ENCODE measurements at regions not wholly inside any gene's neighbourhood (a gene's known extent, or its start where the extent isn't known, plus 50 kb on each side); places are given as distances from the start of the nearest gene placed in this dataset.
"Not testable (repeated sequence)": the region's sequence is repeated elsewhere in the genome, so short reads cannot be mapped to it uniquely, and the experiment has no call there.

DNA sequence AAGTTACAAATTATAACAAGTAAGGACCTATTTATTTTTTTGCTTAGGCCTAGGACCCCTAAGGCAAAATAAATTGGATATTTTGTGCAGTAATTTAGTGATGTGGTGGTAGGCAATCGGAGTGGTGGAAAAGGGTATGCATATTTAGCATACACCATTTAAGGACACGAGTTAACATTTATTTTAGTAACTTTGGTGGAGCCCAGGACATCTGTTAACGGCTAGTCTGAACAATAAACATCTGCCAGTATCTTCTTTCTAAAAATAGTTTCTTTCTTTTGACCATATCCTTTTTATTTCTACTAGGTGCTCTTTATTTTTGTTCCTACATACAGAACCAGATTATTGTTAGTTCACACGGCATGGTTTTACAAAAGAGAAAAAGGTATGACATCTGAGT is 326.3 kb downstream of the CHL1 start:
- no peak for DNase-seq (ENCODE audit: low spot score)

DNA sequence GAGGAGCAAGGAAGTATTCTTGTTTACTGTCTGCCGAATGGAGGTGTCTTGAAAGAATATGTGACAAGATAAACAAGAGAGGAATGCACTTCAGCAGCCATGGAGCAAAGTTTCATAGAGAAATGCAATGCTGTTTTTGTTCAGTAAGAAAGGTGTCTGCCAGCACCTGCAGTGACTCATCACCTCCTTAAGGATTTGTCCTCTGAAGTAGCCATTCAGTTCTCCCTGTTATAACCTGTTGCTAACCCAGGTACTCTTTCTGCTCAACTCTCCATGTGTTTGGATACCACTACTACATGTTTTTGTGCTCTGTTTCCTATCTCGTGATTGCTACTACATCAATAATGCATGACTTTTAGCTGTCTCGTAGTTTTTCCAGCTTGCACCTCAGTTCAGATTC is 328.9 kb downstream of the CHL1 start:
- DNase-seq (ENCODE audit: low spot score), result no peak

GRCh38 chr3:535566-536416 is 339.2 kb downstream of the CHL1 start:
- peak; percentile 7 for DNase-seq (ENCODE audit: low spot score)

DNA sequence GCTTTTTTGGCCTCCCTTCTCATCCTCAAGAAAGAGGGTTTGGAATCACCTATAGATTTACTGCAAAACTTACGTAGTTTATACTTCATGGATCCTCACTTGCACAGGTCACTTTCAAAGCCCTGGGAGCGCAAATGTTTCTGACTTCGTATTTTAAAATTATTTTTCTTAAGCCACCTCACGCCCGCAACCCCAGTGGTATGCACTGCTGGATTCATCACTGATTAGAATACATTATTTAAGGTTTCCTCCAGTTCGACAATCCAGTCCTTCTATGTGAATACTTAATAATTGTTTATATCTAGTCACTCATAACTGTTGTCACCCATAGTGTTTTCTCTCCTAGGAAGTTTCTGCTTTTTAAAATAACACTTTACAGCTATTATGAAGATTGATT is 339.9 kb downstream of the CHL1 start:
- no peak for DNase-seq (ENCODE audit: low spot score)

DNA sequence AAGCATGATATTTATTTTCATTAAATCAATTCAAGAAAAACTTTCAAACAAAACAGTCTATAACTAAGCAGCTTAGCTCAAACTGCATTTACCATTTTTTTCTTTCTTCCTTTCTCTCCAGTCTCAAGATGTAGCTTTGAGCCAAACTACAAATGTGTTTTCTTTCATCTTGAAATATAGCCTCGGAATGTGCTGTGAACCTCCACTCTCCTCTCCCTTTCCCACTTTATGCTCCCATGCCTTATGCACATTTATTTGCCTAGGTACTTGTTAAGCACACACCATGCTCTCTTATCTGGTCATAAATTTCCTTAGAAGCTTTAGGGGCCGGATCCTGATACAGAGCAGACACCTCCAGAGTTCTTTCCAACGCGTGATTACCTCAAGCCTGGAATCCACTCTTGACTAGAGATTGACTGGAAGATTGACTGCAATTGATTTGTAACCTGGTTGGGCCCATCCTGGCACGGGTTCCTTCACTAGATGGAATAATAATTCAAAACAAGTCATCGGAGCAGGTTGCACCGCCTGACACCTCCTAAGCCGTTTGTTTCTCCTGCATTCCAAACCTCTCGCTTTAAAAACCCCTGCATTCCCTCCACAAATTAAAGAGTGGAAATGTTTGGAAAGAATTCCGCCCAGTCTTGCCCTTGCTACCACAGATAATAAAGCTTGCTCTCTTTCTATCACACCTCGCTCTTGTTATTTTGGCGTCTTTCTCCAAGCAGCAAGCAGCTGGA is 344.7 kb downstream of the CHL1 start:
- DNase-seq (ENCODE audit: low spot score), result no peak

DNA sequence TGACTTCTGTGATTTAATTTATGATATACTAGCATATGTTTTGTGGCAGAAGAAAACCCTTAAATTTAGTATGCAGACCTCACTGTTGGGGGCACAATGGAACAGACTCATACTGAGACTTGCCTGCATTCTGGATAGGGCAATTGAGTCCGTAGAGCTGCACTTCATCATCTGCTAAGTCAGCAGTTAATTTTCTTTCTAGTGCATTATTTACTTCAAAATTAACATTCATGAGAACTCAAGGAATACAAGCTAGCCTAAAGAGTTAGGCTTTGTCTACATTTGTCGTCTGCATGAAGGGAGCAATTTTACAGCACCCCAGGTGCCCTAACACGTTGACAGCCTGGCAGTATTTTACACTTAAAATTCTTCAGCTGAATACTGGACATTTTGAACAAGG is 345.5 kb downstream of the CHL1 start:
- DNase-seq (ENCODE audit: low spot score), result no peak

- no peak for DNase-seq (ENCODE audit: low spot score)
These were observed 353.1 kb downstream of the CHL1 start for GRCh38 chr3:549636-550035.

- DNase-seq (ENCODE audit: low spot score), result no peak
These were observed 353.9 kb downstream of the CHL1 start for GRCh38 chr3:550471-550870.

GRCh38 chr3:557972-558371 is 361.4 kb downstream of the CHL1 start:
- DNase-seq (ENCODE audit: low spot score), result no peak

GRCh38 chr3:567488-568185 is 371.1 kb downstream of the CHL1 start:
- DNase-seq (ENCODE audit: low spot score), result no peak

GRCh38 chr3:579529-579928 is 383.0 kb downstream of the CHL1 start:
- DNase-seq (ENCODE audit: low spot score), result not testable (repeated sequence)

DNA sequence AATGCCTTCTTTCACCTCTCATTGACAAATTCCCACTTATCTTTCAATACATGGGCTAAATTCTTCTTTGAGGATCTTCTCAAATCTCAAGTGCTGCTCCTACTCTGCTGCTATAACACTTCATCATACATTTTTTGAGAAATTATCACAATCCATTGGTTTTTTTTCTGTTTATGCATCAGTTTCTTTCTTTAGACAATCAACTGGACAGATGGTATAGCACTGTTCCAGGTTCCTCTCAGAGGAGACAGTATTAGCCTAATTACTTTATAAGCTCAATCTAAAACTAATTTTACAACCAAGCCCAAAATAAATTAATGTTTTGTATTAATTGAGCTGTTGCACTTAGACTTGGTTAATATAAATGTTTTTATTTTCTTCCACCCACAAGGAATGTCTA is 392.5 kb downstream of the CHL1 start:
- DNase-seq (ENCODE audit: low spot score), result not testable (repeated sequence)

DNA sequence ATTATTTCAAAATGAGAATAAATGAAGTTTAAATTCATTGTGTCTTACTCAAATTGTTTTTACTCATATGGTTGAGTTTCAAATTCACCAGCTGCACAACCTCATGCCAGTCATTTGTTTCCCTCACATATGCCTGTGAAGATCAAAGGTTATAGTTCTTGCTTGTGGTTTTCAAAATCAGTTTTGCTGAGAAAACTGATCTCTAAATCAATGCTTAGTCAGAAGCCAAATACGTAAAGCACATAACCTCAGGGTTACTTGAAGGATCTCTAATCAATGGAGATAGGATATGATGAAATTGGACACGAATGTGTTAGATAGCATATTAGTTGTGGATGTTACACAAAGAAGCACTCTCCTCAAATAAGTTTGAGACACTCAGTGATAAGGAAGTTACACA is 400.7 kb downstream of the CHL1 start:
- not testable (repeated sequence) for DNase-seq (ENCODE audit: low spot score)

- DNase-seq (ENCODE audit: low spot score), result not testable (repeated sequence)
These were observed 401.2 kb downstream of the CHL1 start for GRCh38 chr3:597746-598145.

DNA sequence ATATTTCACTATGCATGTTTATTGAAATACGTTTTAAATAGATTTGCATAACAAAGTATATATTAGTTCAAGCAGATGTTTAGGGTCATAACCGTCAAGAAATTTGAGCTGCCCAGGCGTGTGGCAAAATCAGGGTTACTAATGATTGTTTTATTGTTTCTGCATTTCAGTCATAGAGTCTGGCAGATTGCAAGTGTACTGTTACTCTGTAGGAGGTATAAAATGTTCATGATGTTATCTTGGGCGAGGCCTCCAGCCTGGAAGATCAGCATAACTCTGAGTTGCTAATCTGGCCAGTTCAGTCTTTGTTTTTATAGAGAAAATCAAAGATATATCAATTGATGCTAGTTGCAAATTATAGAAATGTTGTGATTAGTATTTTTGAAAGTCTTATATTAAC is 410.9 kb downstream of the CHL1 start:
- not testable (repeated sequence) for DNase-seq (ENCODE audit: low spot score)

- no peak for DNase-seq (ENCODE audit: low spot score)
These were observed 425.2 kb downstream of the CHL1 start for GRCh38 chr3:621714-622113.

GRCh38 chr3:622314-622713 is 425.8 kb downstream of the CHL1 start:
- no peak for DNase-seq (ENCODE audit: low spot score)

DNA sequence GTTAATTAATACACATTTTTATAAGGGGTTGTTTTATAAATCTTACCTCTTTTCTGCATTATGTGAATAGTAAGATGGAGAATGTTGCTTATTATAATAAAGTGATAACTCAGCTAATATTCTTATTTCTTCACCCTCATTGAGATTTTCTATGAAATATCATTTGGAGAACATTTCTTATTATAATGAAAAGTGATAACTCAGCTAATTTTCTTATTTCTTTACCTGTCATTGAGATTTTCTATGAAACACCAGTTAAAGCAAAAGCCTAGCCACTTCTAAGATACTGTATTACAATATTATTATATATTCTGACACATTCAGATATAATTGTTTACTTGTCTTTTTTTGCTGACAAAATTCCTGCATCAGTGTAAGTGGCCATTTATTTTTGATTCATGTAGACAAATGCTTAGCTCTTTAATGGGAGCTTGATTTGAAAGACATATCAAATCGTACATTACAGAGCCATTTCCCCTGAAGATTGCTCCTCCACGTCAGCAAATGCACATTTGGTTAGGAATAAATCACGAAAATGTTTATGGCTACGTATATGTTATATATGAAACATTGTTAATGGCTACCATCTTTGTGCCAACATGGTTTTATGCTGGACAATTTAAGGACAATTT is 427.5 kb downstream of the CHL1 start:
- no peak for DNase-seq (ENCODE audit: low spot score)

DNA sequence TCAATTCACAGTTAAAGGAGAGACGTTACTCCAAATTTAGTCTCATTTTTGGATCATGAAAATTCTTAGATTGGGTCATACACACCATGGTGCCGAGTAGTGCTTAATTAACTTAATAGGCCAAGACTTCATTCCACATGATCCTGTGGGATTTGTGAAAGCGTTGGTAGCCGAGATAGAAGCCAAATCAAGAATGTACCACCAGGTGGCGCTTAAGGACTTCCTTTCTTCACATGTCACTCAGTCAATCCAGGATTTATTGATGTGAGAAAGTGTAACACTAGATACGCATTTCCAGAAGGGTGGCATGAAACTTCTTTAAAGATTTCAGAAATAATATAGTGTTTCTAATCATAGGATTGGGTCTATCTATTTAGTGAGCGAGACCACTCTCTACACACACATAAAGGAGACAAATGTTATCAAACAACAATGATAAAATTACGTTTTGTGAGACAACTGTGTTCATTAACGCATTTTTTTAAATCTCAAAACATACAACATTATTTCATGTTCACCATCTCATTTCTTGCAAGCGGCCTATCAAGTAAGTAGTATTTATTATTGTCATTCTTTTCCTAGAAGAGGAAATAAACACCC is 436.1 kb downstream of the CHL1 start:
- DNase-seq (ENCODE audit: low spot score), result peak; percentile 75

GRCh38 chr3:634511-634910 is 437.9 kb downstream of the CHL1 start:
- DNase-seq (ENCODE audit: low spot score), result no peak

GRCh38 chr3:635393-635792 is 438.8 kb downstream of the CHL1 start:
- DNase-seq (ENCODE audit: low spot score), result no peak

- no peak for DNase-seq (ENCODE audit: low spot score)
These were observed 446.8 kb downstream of the CHL1 start for GRCh38 chr3:643376-643775.

Measured in globus pallidus (tissue), 1 donor.